ENCODE measurements at regions not wholly inside any gene's neighbourhood (a gene's known extent, or its start where the extent isn't known, plus 50 kb on each side); places are given as distances from the start of the nearest gene placed in this dataset.

DNA sequence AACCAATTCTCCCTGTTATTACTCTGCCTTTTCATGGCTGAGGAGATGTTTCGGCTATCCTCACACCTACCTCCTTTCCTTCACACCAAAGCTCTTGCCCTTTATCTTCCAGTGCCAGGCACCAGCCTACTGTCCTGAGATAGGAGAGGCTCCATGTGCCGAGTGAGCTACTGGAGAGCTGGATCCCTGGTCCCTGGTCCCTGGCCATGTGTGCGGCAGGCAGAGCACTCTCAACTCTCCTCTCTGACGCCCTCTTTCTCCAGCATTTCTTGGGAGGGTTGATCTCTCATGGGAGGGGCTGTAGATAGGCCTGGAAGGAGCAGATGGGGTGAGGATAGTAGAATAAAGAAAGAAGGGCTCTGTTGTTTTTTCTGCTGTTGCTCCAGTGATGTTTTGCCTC, 277.1 kb upstream of the UMPS start:
- no peak for DNase-seq

DNA sequence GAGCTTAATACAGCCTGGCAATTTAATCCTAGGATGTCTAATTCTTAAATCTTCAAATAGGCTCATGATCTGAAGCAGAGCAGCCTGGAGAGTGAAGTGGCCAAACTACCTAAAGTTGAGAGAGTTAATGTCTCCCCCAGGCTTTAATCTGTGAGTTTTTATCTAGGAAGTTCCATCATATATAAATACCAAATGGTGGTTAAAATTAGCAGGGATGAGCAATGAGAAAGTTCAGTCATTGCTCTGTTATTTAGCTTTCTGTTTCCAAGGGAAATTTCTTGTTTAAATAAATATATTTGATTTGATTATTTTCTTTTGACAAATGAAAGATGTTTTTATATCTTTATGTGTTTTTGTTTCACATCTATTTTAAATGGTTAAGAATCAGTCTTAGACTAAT, 274.4 kb upstream of the UMPS start:
- no peak for DNase-seq

DNA sequence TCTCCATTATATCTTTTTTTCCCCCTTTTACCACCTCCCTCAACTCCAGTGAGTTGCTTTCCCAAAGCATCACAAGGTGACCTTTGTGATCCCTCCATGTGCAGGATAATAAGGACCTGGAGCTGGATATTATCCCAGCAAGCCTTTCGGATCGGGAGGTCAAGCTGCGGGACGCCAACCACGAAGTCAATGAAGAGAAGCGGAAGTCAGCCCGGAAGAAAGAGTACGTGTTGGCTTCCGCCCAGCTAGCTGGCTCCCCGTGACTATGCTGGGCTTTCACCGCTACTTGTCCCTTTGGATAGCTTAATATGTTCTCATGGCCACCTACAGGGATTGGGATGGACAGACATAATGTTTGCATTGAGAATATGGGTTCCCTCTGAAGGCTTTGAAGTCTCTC, 273.7 kb upstream of the UMPS start:
- DNase-seq, result no peak

DNA sequence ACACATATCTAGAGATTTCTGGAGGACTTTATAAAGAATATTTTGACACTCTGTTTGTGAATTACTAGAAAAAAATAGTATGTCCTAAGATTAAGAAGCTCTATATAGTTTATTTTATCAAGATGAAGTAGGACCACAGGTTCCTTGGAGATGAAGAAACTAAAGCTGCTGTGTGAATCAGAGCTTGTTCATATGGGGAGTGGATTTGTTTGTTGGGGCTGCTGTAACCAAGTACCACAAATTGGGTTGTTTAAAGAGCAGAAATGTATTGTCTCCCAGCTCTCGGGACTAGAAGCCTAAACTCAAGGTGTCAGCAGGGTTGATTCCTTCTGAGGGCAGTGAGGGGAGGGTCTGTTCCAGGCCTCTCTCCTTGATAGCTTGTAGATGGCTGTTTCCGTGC, 270.6 kb upstream of the UMPS start:
- DNase-seq, result no peak

DNA sequence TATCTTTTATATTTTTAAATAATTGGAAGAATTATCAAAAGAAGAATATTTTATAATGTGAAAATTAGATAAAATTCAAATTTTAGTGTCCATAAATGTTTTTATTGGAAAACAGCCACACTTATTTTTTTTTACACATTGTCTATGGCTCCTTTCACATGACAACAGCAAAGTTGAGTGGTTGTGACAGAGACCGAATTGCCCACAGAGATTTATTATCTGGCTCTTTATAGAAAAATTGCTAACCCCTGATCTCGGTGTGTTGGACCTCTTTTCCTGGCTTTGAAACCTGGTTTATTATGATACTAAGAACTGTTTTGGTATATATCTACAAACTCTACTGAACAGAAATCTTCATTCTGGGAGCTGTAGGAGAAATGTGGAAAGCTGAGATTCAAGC, 269.1 kb upstream of the UMPS start:
- no peak for DNase-seq

DNA sequence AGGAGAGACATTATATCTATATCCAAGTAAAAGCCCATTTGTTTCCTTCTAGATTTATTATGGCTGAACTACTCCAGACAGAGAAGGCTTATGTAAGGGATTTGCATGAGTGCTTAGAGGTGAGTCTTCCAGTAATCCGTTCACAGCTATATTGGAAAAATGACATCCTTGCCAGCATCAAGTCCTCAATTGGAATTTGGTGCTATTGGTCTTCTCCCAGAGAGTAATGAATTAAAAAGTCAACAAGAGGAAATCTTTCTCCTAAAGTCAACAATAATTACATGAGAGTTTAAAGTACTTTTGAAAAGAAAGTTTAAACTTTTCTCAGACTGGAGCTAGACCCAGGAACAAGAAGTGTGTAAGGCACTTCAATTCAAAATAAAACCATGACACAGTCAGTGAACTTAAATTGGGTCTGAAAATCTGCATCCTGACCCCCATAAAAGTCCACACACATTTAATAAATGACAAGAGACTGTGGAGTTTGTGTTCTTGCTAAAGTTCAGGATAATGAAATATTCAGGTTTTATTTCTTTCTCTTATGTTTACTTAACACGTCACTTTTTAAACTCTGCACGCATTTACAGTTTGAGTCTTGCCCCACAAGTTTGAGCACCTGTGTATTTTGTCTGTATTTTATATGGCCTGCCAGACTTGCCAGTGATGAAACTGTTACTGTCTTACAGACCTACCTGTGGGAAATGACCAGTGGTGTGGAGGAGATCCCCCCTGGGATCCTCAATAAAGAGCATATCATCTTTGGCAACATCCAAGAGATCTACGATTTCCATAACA, 268.2 kb upstream of the UMPS start:
- no peak for DNase-seq

DNA sequence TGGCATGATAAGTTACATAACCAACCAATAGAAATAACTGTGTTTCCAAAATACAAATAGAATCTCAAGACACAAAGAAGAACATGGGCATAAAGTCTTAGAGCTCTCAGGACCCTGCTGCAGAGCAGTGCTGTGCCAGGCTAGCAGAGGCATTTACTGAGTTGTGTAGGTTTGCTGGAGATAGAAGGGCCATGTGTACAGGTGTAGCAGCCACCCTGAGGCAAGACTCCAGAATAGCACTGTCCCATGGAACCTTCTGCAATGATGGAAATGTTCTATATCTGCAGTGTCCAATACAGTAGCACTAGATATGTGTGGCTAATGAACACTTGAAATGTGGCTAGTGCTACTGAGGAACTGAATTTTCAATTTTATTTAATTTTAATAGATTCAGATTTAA, 267.0 kb upstream of the UMPS start:
- no peak for DNase-seq

DNA sequence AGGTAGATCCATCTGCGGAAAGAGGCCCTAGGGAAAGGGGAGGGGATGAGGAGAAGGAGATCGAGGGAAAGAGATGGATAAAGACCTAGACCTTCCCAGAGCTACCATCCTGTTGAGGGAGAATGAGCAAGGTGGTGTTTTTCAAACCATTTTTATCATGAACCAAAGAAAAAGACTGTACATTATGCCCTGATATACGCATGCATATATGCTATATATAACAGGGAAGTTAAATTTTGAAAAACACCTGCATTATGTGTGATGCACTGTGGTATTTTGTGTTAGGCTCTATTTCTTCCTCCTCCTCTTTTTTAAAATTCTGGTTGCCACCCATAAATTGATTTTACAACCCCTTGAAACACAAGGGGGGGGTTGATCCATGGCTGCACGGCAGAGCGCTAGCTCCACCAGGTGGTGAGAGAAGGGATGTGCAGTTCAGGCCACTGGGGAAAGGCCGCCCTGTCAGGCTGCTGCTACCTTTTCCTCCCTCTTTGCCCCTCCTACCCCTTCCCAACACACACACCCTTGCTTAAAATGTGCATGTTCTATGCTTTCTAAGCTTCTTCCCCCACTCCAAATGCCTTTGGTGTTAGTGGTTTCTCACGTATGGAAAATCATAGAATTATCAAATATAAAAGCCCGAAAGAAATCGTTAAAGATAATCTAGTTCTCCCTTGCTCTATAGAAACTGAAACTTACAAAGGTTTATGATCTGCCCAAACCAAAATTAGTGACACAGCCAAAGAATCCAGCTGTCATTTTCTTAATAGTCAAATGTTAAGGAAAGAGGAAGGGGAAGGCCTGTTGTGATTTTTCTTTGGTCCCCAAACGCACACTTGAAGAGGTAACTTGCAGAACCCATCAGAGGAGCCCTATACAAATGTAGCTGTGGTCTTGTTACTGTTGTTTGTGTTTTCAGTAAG, 262.0 kb upstream of the UMPS start:
- no peak for DNase-seq

DNA sequence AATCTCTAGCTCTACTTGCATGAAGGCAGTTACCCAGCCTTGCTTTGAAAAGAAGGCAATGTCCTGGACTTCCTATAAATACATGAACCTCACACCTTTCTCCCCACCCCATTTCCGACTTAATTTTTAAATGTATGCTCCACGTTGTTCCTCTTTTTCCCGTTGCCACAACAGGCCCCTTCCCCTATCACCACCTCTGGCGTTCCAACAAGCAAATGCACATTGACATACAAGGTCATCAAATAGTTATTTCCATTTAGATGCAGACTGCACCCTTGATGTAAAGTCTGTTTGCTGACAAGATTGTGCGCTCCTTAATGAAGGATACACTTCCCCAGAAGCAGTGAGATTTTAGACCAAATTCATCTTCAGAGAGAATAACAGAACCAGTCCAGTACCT, 260.7 kb upstream of the UMPS start:
- no peak for DNase-seq

DNA sequence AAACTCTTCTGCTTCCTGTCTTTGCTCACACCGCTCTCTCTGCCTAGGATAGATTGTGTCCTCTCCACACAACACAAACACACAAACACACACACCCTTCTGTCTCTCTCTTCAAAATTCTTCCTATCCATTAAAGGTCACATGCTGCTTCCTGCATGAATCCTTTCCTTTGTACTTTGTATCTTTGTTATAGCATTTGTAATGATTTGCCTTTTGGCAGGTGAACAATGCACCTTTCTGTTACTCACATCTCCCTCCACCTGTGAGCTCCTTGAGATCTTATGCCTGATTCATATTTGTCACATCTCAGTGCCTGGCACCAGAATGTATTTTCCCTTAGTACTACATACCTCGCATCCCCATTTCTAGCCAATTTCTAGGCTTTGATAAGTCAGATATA, 251.4 kb upstream of the UMPS start:
- no peak for DNase-seq

DNA sequence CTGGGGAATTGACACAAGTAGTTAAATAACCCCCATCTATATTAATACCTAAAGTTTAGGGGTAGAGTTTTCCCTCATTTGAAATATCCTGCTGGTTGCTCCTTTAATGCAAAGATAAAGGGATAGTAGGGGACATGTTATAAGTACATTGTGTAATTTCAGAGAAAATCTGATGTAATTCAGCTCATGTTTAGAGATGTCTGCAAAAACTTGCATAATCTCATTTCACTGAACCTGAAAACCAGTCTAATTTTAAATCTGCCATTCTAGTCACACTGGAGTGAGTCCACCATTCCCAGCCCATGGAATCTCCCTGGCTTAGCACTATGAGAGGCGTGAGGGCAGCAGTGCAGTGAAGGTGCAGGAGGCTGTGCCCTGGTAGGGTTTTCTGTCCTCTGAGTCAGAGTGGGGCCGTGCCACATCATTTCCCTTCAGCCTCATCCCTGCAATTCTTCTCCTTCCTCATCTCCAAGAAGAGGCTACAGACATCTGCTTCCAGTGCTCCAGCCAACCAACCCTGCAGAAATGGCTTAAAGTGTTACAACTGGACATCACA, 246.3 kb upstream of the UMPS start:
- DNase-seq, result no peak

DNA sequence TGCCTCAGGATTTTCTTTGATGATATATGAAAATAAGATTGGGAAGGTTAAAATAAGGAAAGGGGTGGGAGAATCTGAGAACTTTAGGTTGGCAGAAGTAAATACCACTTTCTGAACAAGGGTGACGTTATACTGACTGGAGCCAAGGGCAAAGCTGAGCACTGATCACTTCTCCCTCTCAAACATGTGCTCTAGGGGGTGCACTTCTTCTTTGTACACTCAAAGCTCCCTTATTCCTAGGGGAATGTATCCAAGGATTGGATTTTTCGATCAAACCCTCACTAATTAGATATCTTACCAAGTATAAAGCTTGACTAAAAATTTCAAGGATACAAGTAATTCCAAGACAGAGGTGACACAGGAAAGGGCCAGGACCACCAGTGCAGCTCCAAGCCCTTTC, 243.9 kb upstream of the UMPS start:
- no peak for DNase-seq

DNA sequence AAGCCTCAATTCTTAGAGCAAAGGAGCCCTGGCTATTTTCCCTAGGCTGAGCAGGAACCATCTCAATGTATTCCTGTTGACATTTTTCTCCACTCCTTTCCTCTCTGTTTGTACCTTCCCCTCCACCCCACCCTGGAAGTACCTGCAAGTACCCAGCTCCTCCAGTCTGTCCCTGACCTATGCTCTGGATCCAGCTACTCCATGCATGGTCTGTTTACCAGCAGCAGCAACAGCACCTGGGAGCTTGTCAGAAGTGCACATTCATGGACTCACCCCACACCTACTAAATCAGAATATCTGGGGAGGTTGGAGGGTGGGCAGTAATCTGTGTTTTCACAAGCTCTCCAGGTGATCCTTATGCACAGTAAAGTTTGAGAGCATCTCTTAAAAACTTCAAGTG, 240.7 kb upstream of the UMPS start:
- no peak for DNase-seq

DNA sequence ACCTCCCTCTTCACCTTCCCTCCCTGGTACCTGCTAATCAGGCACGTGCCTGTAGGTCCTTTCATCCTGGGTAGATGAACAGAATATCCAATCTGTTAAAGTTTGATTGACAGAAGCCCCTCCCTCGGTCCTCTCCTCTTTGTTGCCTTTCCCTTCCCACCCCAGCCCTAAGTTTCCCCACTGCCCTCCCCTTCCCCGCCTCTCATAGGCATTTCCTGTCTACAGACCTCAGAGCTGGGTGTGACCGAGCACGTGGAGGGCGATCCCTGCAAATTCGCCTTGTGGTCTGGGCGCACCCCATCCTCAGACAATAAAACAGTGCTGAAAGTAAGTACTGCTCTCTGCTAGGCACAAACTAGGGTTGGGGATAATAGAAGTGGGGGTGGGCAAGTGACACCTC, 239.2 kb upstream of the UMPS start:
- DNase-seq, result no peak

DNA sequence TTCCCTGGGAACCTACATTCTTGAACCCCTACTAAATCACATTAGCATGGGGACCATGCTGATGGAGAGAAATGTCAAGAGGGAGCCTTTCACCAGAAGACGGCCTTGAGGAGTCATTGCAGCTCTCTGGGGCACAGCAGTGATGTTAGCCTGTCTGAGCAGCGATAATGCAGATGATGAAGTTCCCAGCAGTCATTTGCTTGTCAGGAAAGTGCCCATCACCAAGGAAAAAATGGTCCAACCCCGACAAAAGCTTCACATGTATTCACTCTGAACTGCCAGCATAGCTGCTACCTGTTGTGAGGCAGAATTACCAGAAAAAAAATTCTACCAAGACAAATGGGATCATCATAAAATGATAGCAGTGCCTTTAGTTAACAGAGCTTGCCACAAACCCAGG, 238.4 kb upstream of the UMPS start:
- no peak for DNase-seq

DNA sequence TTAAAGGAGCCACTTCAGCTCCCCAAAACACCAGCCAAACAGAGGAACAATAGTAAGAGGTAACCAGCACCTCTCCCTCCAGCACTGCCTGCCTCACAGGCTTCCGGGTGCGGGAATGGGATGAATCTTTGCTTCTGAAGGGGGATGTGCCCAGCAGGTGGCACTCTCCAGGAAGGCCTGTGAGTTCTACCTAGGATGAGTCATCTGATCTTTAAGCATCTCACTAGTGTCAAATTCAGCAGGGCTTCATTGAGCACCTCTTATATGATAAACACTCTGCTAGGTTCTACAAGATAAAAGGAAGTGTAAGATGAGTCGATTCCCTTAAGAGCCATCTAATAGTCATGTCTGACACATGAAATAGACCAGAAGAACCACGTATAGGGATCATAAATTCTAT, 237.4 kb upstream of the UMPS start:
- no peak for DNase-seq

DNA sequence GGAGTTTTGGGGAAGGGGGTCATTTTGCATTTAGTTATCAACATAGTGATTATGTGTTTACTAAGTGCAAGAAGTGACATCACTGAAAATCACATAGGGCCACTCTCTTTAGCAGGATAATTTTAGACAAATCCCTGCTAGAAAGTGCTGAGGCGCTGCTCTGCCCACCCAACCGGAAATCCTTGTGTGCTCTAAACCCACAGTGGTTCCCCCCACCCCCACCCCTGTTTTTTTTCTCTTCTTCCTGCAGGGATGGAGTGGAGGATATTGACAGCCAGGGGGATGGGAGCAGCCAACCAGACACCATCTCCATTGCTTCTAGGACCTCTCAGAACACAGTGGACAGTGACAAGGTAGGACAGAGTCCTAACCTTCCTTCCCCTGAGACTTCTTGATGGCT, 234.2 kb upstream of the UMPS start:
- no peak for DNase-seq

DNA sequence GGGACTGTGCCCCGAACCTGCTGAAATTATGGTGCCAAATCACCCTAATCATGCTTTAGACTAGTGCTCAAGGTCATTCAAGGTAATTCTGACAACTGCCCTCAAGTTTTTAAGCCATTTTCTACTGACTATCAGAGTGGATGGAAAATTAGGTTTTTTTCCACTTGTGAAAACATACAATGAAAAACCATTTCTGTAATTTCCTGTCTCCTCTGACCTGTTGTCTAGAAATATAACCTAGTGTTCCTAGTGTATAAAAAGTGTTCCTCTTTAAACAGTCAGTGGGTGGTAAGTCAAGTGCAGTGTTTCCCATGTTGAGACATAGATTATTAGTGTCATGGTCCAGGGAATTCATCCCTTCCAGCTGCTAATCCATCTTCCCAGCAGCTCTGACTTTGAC, 232.8 kb upstream of the UMPS start:
- DNase-seq, result no peak

DNA sequence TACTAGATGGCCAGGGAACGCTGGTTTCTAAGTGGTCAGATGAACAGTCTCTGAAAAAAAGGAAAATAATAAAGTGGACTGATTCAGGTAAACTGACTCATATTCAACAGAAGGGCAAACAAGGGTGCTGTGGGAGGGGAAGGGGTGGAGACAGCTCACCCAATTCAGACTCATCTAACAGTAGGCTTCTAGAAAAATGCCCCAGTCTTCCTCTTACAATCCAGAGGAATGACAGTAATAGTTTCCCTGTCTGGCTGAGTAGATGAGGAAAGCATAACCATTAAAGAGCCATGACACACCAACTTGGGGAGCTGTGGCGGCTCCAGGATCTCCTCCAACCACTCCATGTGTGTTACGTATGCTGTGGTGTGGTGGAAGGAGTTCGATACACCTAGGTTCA, 231.4 kb upstream of the UMPS start:
- DNase-seq, result no peak

DNA sequence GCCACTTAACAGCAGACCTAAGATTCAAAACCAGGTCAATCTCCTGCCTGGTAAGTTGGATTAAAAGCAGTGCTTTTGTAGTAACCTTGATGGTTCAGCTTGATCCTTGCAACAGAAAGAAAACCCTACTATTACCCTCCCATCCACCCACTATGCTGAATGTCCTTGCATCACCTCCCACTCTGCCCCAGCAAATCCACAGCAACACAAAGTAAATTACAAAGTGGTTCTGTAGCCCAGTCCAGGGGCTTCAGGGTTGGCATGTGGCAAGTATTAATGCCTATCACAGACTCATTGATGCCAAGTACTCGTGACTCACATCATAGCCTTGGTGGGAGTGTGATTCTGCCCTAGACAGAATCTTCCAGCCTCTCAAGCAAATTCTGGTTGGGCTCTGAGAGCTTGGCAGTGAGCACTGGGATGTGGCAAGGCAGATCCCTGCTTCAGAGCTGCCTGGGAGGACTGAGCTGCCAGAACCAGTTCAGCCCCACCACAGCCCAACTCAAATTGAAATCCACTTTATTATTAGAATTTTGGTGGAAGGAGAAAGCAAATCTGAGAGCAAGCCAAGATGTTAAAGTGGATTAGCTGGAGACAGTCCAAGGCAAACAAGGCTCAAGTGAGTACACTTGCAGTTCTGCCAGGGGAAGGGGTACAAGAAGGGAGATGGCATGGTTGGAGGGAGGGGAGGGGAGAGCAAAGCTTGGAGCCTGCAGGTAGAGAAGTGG, 225.8 kb upstream of the UMPS start:
- DNase-seq, result no peak

DNA sequence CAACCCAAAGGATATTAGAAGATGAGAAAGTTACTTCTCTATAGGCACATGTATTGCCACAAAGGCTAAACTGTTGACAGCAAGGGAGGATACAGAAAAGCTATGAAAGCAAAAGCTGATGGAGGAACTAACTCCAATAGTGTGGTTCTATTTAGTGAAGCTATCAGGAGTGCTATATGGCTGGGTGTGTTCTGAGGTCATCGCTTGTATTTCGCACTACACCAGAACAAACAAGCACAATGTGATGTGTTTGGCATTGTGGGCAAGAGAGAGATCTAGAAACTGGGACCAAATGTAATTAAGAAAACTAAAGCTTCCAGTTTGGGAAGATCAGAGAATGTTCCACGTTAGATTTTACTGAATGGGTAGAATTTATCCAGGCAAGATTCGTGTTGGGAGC, 220.4 kb upstream of the UMPS start:
- no peak for DNase-seq

DNA sequence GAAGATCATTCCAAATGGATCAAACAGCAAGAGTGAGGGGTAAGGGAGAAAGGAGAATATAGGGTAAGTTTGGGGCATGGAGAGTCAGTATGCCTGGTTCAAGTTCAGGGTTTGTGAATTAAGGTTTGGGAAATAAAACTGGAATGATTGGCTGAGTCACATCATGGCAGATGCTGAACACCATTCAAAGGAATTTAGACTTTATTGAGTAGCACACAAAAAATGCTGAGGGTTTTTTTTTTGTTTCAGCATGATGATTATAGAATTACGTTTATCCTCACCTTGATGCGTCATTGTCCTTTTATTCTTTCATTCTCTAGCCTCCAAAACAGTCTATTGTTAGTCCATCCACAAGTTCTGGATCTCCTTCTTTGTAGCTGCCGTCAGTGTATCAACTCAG, 220.0 kb upstream of the UMPS start:
- no peak for DNase-seq

DNA sequence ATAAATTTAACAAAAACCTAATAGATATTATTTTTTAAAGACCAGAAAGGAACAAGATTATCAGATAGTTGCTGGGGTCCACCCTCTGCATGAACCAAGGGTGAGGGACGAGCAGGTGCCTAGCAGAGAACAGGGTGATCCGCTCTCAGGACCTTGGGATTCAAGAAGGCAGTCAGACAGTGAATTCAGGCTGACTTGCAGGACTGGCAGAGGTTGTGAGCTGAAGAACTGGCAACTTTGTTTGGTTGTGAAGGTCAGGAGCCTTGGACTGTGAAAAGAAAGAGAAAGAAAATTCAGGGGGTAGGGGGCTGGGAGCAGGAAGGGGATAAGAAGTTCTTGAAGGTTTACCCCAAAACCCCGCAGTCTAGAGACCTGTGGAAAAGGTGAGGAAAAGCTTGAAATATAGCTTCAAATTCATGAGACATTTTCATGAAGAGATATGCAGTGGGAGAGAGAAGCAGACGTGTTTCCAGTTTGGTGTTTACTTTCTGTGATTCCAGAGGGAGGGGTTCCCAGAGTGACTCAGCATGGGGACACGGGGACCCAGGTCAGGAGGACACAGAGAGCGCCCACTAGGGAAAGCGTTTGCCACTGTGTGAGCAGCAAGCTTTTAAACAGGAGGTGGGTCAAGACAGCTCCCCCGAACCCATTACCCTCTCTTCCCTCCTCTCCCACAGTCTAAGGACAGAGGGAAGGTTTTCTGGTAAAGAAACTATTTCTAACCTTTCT, 217.2 kb upstream of the UMPS start:
- DNase-seq, result no peak

All from CD4-positive, alpha-beta T cell treated with Interleukin-21 for 1 hour (primary cell).